Right lobe of liver (tissue), 6 donors: ENCODE measurements at regions not wholly inside any gene's neighbourhood (a gene's known extent, or its start where the extent isn't known, plus 50 kb on each side); places are given as distances from the start of the nearest gene placed in this dataset.

Experiments
- ATAC-seq, 4 donors: fragments of 200-7000 bp; cut with Tn5 transposase; one replicate each; pipeline ENCODE4 v1.9.1; 2020; ENCODE audit warnings: mild to moderate bottlenecking in 4 of 4, moderate library complexity in 4 of 4
- DNase-seq, 3 donors: peaks; one replicate each; pipeline ENCODE4 v3.0.0-alpha.2; 2020
- H3K27ac ChIP-seq, 3 donors: fragments of 200-600 bp; one replicate each; pipeline ENCODE4 v1.8.0; 2022
- H3K27me3 ChIP-seq, 2 donors: fragments of 200-600 bp; one replicate each; pipeline ENCODE4 v1.8.0; 2022
- H3K36me3 ChIP-seq, 4 donors: fragments of 200-600 bp; sonication (generic) in 1 of 4; one replicate each; pipeline versions ENCODE4 v1.5.1 to v1.8.0; 2017 to 2022; ENCODE audit warnings: control low read depth in 1 of 4
- H3K4me1 ChIP-seq, 4 donors: fragments of 200-600 bp; sonication (generic) in 1 of 4; one replicate each; pipeline versions ENCODE4 v1.5.1 to v1.8.0; 2017 to 2022; ENCODE audit warnings: control low read depth in 1 of 4
- H3K4me3 ChIP-seq, 3 donors: fragments of 200-600 bp; one replicate each; pipeline ENCODE4 v1.8.0; 2022
- H3K9me3 ChIP-seq, 4 donors: fragments of 200-600 bp; sonication (generic) in 1 of 4; one replicate each; pipeline versions ENCODE4 v1.5.1 to v1.8.0; 2017 to 2022; ENCODE audit warnings: control low read depth in 1 of 4
- POLR2A ChIP-seq: fragments of 450-650 bp; IDR thresholded peaks from one replicate; pipeline ENCODE4 v1.6.1; 2017; ENCODE audit warnings: antibody characterized with exemption, mild to moderate bottlenecking
- WGBS: methylation state at CpG from one replicate; pipeline ENCODE4 v1.1.6; 2018; ENCODE audit warnings: low coverage, low lambda C conversion rate; ENCODE audit not compliant: insufficient coverage; ENCODE audit errors: missing lambda C conversion rate; 5-methylcytosine and 5-hydroxymethylcytosine counted together
- intact Hi-C, 2 donors: fragments of 100-400 bp; cut with DNase I; formaldehyde crosslinking; loops; one replicate each; pipeline versions ENCODE4 v1.11.2 to v1.14.1; 2022
- TF ChIP-seq, protein P1 (sequence below), 4 donors: fragments of 200-600 bp in 3 of 4; fragments of 450-650 bp in 1 of 4; IDR thresholded peaks; one replicate each; pipeline versions ENCODE4 v1.5.1 to v1.8.0; 2016 to 2022; ENCODE audit warnings: antibody characterized with exemption in 4 of 4, mild to moderate bottlenecking in 2 of 4
- donor health status: DM: no; HTN: yes; CAD: no.
- donor health status: DM: no; HTN: no; CAD: no.
- donor health status: DM: no; HTN: no; CAD: no.
- donor health status: DM: no; HTN: yes; CAD: no.
- donor health status: DM: no; HTN: yes; CAD: no.

DNA sequence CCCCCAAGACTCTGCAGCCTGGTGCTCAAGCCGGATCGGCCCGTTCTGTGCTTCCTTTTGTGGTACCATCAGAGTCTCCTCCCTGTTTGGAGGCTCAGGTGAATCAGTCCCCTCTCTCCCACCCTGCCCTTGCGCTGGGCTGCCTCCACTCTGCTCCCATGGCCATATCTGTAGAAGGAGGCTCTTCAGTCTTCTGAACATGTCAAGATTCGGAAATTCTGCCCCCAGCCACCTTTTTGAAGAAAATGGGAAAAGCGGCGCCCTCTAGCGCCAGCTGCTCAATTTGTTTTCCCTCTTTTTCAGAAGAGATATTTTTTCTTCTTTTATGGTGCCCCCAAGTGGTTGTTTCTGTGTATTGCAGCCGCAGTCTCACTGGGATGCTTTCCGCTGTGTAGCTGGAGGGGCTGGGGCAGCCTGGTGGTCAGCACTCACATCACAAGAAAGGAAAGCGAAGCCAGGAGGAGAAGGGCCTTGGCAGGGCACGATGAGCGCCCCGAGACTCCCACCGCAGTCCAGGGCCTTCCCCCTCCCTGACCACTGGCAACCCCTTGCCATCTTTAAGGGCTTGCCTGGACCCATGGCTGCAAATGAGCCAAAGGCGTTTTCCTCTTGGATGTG lies 58.4 kb upstream of the CACNA1E start:
- TF ChIP-seq, protein P1, sequence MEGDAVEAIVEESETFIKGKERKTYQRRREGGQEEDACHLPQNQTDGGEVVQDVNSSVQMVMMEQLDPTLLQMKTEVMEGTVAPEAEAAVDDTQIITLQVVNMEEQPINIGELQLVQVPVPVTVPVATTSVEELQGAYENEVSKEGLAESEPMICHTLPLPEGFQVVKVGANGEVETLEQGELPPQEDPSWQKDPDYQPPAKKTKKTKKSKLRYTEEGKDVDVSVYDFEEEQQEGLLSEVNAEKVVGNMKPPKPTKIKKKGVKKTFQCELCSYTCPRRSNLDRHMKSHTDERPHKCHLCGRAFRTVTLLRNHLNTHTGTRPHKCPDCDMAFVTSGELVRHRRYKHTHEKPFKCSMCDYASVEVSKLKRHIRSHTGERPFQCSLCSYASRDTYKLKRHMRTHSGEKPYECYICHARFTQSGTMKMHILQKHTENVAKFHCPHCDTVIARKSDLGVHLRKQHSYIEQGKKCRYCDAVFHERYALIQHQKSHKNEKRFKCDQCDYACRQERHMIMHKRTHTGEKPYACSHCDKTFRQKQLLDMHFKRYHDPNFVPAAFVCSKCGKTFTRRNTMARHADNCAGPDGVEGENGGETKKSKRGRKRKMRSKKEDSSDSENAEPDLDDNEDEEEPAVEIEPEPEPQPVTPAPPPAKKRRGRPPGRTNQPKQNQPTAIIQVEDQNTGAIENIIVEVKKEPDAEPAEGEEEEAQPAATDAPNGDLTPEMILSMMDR (IDR thresholded peaks at IDR 0.05): peak; percentile 95 to 97 (median 96)
- no peak for TF ChIP-seq POLR2A
- intact Hi-C loops: loop anchor here (5.0 kb wide), 1 partner anchor 233 kb away; no protein-coding TSS in a partner anchor
- DNase-seq (peak; percentile 61 to 66 (median 62)), ATAC-seq (peak; percentile 75 to 93 (median 87))
- Histone ChIP-seq H3K27ac (no peak overlapping the region), H3K27me3 (no peaks in the 10 kb centered on the region), H3K4me1 (no peaks in the 10 kb centered on the region), H3K4me3 (no peak overlapping the region), H3K9me3 (no peaks in the 10 kb centered on the region), H3K36me3 (no peaks in the 10 kb centered on the region)
- 0% methylated on average over 13 of the region's 16 CpGs for WGBS

DNA sequence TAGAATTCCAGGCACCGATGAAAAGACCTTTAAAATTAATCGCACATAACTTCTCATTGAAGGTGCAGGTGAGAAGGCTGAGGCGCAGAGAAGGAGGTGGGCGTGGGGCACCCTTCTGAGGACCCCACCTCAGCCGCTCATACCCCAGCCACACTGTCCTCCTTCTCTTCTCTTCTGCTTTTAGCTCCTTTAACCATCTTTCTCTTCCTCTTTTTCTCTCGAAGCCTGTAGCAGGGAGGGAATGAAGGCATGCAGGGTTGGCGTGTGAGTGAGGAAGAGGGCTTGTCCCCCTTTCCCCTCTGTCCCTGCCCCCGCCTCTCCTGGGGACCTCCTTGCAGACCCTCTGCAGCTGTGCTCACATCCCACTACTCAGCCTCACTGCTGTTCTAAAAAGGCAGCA lies 57.8 kb upstream of the CACNA1E start:
- WGBS: 51% methylated on average over 7 of the region's 8 CpGs
- no peaks in the 10 kb centered on the region for H3K27me3 ChIP-seq
- H3K27ac ChIP-seq: no peak overlapping the region
- DNase-seq: no peak
- no peak for ATAC-seq
- no peaks in the 10 kb centered on the region for H3K4me1 ChIP-seq
- H3K9me3 ChIP-seq: no peaks in the 10 kb centered on the region
- no peak overlapping the region for H3K4me3 ChIP-seq
- intact Hi-C loops: loop anchor here (5.0 kb wide), 1 partner anchor 233 kb away; no protein-coding TSS in a partner anchor
- no peak for TF ChIP-seq POLR2A
- TF ChIP-seq, protein P1 (IDR thresholded peaks at IDR 0.05): no peak
- H3K36me3 ChIP-seq: no peaks in the 10 kb centered on the region

DNA sequence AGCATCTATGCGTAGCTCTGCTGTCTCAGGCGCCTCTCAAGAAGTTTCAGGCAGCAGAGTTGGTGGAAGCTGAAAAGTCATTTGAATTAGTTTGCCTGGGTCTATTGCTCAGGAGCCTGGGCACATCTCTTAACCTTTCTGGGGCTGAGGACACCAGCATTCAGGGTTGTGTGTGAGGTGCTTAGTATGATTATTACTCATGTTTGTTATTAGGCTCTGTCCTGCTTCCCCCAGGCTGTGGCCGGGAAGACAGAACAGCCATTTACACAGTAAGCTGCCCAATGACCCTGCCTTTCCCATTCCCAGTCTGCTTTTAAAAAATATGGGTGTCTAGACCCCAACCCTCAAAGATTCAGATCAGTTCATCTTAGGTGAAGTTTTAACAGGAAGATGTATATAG lies 53.9 kb upstream of the CACNA1E start:
- Histone ChIP-seq H3K9me3 (no peaks in the 10 kb centered on the region), H3K36me3 (no peaks in the 10 kb centered on the region), H3K4me1 (no peaks in the 10 kb centered on the region), H3K27me3 (no peaks in the 10 kb centered on the region), H3K4me3 (no peak overlapping the region), H3K27ac (no peak overlapping the region)
- DNase-seq (no peak), ATAC-seq (no peak)
- intact Hi-C loops: loop anchor here (5.0 kb wide), 1 partner anchor 237 kb away; no protein-coding TSS in a partner anchor
- TF ChIP-seq, protein P1 (IDR thresholded peaks at IDR 0.05): no peak
- no peak for TF ChIP-seq POLR2A
- 67% methylated on average over 2 of the region's 3 CpGs for WGBS

DNA sequence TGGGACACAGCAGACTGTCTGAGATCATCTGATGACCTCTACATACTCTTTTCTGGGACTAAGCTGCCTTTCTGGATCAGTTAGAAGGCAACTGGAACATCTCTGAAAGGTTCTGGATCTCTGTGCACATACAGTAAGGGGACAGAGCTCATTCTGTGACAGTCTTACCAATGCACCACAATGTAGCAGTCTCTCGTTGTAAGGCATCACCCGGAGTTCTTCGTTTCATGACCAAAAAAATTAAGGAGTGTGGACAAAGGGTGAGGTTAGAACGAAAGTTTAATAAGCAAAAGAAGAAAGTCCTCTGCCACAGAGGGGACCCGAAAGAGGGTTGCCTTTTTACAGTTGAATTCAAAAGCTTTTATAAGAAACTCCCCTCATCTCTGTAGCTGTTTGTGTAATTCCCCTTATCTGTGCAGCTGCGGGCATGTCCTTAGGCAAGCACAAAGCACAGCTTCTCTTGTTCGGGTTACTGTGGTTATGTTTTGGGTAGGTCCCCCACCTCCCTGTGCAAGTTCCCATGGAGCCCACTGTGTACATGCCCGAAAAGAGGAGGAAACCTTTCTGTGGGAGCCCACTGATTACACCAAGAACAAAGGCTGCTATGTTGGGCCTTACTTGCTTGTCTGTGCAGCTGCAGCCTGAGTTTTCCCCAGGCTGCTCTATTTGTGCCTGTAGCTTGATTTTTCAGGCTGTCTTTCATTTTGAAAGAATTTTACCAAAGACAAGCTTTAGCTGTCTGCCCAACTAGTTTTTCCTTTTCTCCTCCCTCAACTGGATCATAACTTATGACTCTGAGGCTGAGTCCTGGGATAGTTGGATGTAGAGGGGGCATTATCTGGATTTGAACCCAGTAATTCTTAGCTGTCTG lies 53.1 kb upstream of the CACNA1E start:
- no peak for ATAC-seq
- no peaks in the 10 kb centered on the region for H3K36me3 ChIP-seq
- H3K4me1 ChIP-seq: no peaks in the 10 kb centered on the region
- WGBS: 65% methylated on average over 5 of the region's 8 CpGs
- no peak overlapping the region for H3K27ac ChIP-seq
- no peaks in the 10 kb centered on the region for H3K27me3 ChIP-seq
- DNase-seq: no peak
- TF ChIP-seq, protein P1 (IDR thresholded peaks at IDR 0.05): no peak
- TF ChIP-seq POLR2A: no peak
- intact Hi-C loops: no loop called here
- H3K9me3 ChIP-seq: no peaks in the 10 kb centered on the region
- H3K4me3 ChIP-seq: no peak overlapping the region
